Breast epithelium (tissue), 4 donors: ENCODE measurements at regions not wholly inside any gene's neighbourhood (a gene's known extent, or its start where the extent isn't known, plus 50 kb on each side); places are given as distances from the start of the nearest gene placed in this dataset.

Experiments used
- DNase-seq, 2 donors: peaks; one replicate each; pipeline ENCODE4 v3.0.0-alpha.2; 2019; ENCODE audit warnings: low spot score in 2 of 2
- H3K27ac ChIP-seq, 2 donors: fragments of 200-600 bp; sonication (generic) in 1 of 2; one replicate each; pipeline ENCODE4 v1.5.1; 2016 to 2019; ENCODE audit warnings: mild to moderate bottlenecking in 1 of 2
- H3K27me3 ChIP-seq, 2 donors: fragments of 200-600 bp; sonication (generic) in 1 of 2; one replicate each; pipeline versions ENCODE4 v1.5.1 to v1.6.0; 2017 to 2019; ENCODE audit warnings: control low read depth in 1 of 2, mild to moderate bottlenecking in 1 of 2
- H3K36me3 ChIP-seq: fragments of 200-600 bp; one replicate; pipeline ENCODE4 v1.5.1; 2019
- H3K4me1 ChIP-seq, 2 donors: fragments of 200-600 bp; sonication (generic); one replicate each; pipeline ENCODE4 v1.5.1; 2016 to 2019; ENCODE audit warnings: control low read depth in 1 of 2
- H3K4me3 ChIP-seq, 3 donors: fragments of 200-600 bp; sonication (generic); 1 replicate in 2 of 3; 2 replicates in 1 of 3; pipeline ENCODE4 v1.5.1; 2016 to 2019; ENCODE audit warnings: mild to moderate bottlenecking in 3 of 3, moderate library complexity in 2 of 3
- H3K9me3 ChIP-seq, 2 donors: fragments of 200-600 bp; sonication (generic) in 1 of 2; one replicate each; pipeline ENCODE4 v1.5.1; 2016 to 2019; ENCODE audit warnings: control low read depth in 1 of 2
- POLR2A ChIP-seq: fragments of 450-650 bp; IDR thresholded peaks from one replicate; pipeline ENCODE4 v1.6.1; 2016; ENCODE audit warnings: antibody characterized with exemption, mild to moderate bottlenecking, moderate library complexity
- POLR2AphosphoS5 ChIP-seq, 3 donors: sonication (generic); formaldehyde crosslinking; IDR thresholded peaks; one replicate each; pipeline ENCODE4 v1.6.1; 2017; ENCODE audit warnings: antibody characterized with exemption in 3 of 3
- intact Hi-C: fragments of 100-400 bp; cut with DNase I; formaldehyde crosslinking; loops from one replicate; pipeline ENCODE4 v1.15.1; 2023; ENCODE audit warnings: low total_unique reads
- TF ChIP-seq, protein P1 (sequence below), 3 donors: fragments of 450-650 bp; IDR thresholded peaks; one replicate each; pipeline ENCODE4 v1.5.1; 2016 to 2017; ENCODE audit warnings: antibody characterized with exemption in 3 of 3, mild to moderate bottlenecking in 3 of 3, moderate library complexity in 3 of 3

DNA sequence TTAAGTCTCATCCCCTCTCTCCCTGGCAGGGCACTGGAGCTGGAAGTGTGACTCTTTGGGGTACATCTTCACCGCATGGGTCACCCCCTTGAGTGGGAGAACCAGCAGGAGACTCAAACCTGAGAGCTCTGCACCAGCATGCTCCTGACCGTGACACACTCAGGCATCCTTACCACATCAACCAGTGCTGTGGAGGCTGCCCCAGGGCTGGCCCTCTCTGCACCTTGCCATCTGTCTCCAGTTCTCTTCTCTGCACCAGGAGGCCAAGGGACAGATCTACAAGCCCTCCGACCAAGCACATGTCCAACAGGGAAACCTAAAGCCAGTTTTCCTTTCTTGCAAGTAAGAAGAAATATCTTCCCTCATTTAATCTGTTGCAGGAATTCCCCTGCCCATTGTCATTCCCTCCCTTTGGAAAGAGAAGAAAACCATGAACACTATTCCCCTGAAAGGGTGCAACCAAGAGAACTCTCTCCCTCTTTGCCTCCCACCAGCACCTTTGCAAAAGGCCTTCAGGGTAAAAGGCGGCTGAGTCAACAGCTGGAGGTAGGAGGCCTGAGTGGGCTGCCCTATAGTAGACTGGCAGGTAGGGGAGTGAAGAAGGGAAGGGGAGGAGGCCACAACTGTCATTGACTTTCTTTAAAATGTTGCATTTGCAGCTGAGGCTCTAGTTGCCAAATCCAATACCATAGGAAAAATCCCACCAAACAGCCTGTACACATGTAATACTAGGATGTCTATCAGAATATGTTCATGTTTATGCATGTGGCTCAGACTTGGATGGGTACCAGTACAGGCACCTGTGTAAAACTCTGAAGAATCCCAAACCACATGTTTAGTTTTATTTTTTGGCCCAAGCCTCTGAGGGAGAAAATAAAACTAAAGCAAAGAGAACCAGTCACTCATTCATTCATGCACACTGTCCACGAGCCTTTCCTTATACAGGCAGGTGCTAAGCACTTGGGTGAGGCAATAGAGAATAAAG lies 117.0 kb downstream of the WT1 start:
- no peak for DNase-seq
- TF ChIP-seq POLR2AphosphoS5 (IDR thresholded peaks at IDR 0.05) (no peak), POLR2A (no peak)
- TF ChIP-seq, protein P1, sequence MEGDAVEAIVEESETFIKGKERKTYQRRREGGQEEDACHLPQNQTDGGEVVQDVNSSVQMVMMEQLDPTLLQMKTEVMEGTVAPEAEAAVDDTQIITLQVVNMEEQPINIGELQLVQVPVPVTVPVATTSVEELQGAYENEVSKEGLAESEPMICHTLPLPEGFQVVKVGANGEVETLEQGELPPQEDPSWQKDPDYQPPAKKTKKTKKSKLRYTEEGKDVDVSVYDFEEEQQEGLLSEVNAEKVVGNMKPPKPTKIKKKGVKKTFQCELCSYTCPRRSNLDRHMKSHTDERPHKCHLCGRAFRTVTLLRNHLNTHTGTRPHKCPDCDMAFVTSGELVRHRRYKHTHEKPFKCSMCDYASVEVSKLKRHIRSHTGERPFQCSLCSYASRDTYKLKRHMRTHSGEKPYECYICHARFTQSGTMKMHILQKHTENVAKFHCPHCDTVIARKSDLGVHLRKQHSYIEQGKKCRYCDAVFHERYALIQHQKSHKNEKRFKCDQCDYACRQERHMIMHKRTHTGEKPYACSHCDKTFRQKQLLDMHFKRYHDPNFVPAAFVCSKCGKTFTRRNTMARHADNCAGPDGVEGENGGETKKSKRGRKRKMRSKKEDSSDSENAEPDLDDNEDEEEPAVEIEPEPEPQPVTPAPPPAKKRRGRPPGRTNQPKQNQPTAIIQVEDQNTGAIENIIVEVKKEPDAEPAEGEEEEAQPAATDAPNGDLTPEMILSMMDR (IDR thresholded peaks at IDR 0.05) = no peak
- Histone ChIP-seq H3K9me3 (no peaks in the 10 kb centered on the region), H3K36me3 (no peaks in the 10 kb centered on the region), H3K4me1 (no peaks in the 10 kb centered on the region), H3K4me3 (no peak overlapping the region), H3K27me3 (peaks cover 0 to 13% of the 10 kb centered on the region in 2 donors), H3K27ac (no peak overlapping the region)
- intact Hi-C loops = no loop called here

DNA sequence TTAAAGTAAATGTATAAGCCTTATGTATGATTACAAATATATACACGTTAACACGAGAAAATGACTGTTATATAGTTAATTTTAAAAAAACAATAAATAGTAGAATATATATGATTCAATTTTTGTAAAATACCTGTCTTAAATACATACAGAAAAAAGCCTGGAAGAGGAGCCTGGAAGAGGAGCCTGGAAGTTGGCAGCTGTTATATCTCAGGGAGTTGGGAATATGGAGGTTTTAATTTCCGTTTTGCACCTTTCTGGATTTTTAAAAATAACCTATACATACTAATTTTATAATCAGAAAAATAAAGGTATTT lies 111.6 kb downstream of the WT1 start:
- Histone ChIP-seq H3K4me3 (no peak overlapping the region), H3K9me3 (no peaks in the 10 kb centered on the region), H3K4me1 (no peaks in the 10 kb centered on the region), H3K36me3 (no peaks in the 10 kb centered on the region), H3K27me3 (peaks cover 0 to 5% of the 10 kb centered on the region in 2 donors), H3K27ac (no peak overlapping the region)
- TF ChIP-seq, protein P1 (IDR thresholded peaks at IDR 0.05) = no peak
- TF ChIP-seq POLR2A (no peak), POLR2AphosphoS5 (IDR thresholded peaks at IDR 0.05) (no peak)
- no peak for DNase-seq
- intact Hi-C loops = no loop called here

DNA sequence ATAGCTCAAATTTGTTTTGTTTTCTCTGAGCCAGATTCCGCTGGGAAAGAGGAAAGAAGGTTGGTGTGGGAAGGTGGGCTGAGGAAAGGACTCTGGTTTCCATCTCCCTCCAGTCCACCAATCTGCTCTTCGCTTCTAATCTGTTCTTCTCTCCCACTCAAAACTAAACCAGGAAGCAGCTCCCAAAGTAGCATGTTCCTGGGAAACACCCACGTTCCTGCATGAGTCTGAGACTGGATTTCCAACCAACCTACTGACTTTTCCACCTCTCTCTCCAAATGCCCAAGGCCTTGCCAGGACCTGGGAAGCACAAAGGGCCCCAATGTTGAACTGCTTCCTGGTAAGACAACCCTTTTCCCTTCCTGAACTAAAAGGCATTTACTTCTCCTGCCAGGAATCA lies 110.2 kb downstream of the WT1 start:
- no peaks in the 10 kb centered on the region for H3K9me3 ChIP-seq
- no peak for DNase-seq
- H3K4me3 ChIP-seq = no peak overlapping the region
- TF ChIP-seq, protein P1 (IDR thresholded peaks at IDR 0.05) = no peak
- TF ChIP-seq POLR2AphosphoS5 (IDR thresholded peaks at IDR 0.05) (no peak), POLR2A (no peak)
- peaks cover 0 to 5% of the 10 kb centered on the region in 2 donors for H3K27me3 ChIP-seq
- no peaks in the 10 kb centered on the region for H3K36me3 ChIP-seq
- H3K4me1 ChIP-seq = no peaks in the 10 kb centered on the region
- H3K27ac ChIP-seq = no peak overlapping the region
- intact Hi-C loops = no loop called here

DNA sequence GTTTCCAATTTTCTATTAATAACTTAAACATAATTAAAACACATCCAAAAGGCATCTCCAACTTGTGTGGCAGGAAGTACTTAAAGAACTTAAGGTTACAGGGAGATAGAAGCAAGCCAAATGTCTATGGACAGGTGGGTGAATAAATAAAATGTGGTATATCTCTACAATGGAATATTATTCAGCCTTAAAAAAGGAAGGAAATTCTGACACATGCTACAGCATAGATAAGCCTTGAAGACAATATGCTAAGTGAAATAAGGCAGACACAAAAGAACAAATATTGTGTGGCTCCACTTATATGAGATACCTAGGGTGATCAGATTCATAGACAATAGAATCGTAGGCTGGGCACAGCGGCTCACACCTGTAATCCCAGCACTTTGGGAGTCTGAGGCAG lies 109.6 kb downstream of the WT1 start:
- intact Hi-C loops = no loop called here
- Histone ChIP-seq H3K36me3 (no peaks in the 10 kb centered on the region), H3K27me3 (peaks cover 0 to 5% of the 10 kb centered on the region in 2 donors), H3K27ac (no peak overlapping the region), H3K4me1 (no peaks in the 10 kb centered on the region), H3K9me3 (no peaks in the 10 kb centered on the region), H3K4me3 (no peak overlapping the region)
- DNase-seq = no peak
- TF ChIP-seq, protein P1 (IDR thresholded peaks at IDR 0.05) = no peak
- no peak for TF ChIP-seq POLR2AphosphoS5 (IDR thresholded peaks at IDR 0.05)
- TF ChIP-seq POLR2A = no peak

DNA sequence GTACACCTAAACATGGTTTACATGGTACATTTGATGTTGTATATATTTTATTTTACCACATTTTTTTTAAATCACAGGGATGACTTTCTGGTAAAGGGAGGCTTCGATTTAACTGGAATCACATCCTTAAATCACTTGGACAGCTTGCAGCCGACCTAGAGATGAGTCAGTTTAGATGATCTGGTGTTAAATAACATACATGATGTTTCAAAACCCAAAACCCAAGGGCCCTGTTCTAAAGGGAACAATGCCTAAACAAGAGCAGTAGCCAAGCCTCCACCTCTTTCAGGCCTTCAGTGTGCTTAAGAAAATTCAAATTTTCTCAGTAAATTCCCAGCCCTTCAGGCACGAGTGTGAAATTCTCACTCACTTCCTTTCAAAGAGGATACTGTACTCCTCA lies 108.8 kb downstream of the WT1 start:
- intact Hi-C loops = no loop called here
- H3K27ac ChIP-seq = no peak overlapping the region
- H3K4me1 ChIP-seq = no peaks in the 10 kb centered on the region
- no peak for TF ChIP-seq POLR2AphosphoS5 (IDR thresholded peaks at IDR 0.05)
- TF ChIP-seq POLR2A = no peak
- TF ChIP-seq, protein P1 (IDR thresholded peaks at IDR 0.05) = no peak
- no peaks in the 10 kb centered on the region for H3K9me3 ChIP-seq
- no peaks in the 10 kb centered on the region for H3K36me3 ChIP-seq
- H3K4me3 ChIP-seq = no peak overlapping the region
- DNase-seq = no peak
- H3K27me3 ChIP-seq = peaks cover 0 to 5% of the 10 kb centered on the region in 2 donors
